GM12878 (cell line): ENCODE measurements at regions not wholly inside any gene's neighbourhood (a gene's known extent, or its start where the extent isn't known, plus 50 kb on each side); places are given as distances from the start of the nearest gene placed in this dataset.

Experiments
- BACH1 ChIP-seq: fragments of 450-650 bp; IDR thresholded peaks from 2 replicates; pipeline ENCODE4 v1.6.1; 2017; ENCODE audit warnings: mild to moderate bottlenecking, borderline replicate concordance
- CBFB ChIP-seq: IDR thresholded peaks from 2 replicates; pipeline ENCODE4 v1.6.1; 2016; ENCODE audit warnings: antibody characterized with exemption, low read depth
- CBX3 ChIP-seq: fragments of 200-600 bp; sonication (generic); IDR thresholded peaks from 2 replicates; pipeline ENCODE4 v1.6.1; 2016; ENCODE audit warnings: low read depth, borderline replicate concordance
- FOS ChIP-seq: IDR thresholded peaks from 3 replicates; pipeline ENCODE4 v1.6.1; 2011; ENCODE audit warnings: borderline replicate concordance; ENCODE audit not compliant: insufficient read length; ENCODE audit errors: extremely low read depth
- MYC ChIP-seq: IDR thresholded peaks from 2 replicates; pipeline ENCODE4 v1.6.1; 2011; ENCODE audit warnings: mild to moderate bottlenecking, low read length, moderate library complexity, inconsistent platforms; ENCODE audit not compliant: insufficient read depth, insufficient replicate concordance, insufficient read length, severe bottlenecking
- NFXL1 ChIP-seq: fragments of 450-650 bp; IDR thresholded peaks from 2 replicates; pipeline ENCODE4 v1.6.1; 2017; ENCODE audit warnings: antibody characterized with exemption, mild to moderate bottlenecking, borderline replicate concordance
- PML ChIP-seq: IDR thresholded peaks from 2 replicates; pipeline ENCODE4 v1.6.1; 2012; ENCODE audit warnings: low read length, inconsistent platforms
- PRDM15 ChIP-seq: fragments of 450-650 bp; formaldehyde crosslinking; IDR thresholded peaks from 2 replicates; pipeline ENCODE4 v1.4.0; 2020; ENCODE audit warnings: mild to moderate bottlenecking, moderate library complexity
- SIN3A ChIP-seq: IDR thresholded peaks from 2 replicates; pipeline ENCODE4 v1.6.1; 2012; ENCODE audit warnings: low read depth, low read length, improper control_type of control experiment
- SREBF1 ChIP-seq: IDR thresholded peaks from 2 replicates; pipeline ENCODE4 v1.6.1; 2012; ENCODE audit warnings: mild to moderate bottlenecking, low read length
- SUPT20H ChIP-seq: IDR thresholded peaks from 2 replicates; pipeline ENCODE4 v1.6.1; 2011; ENCODE audit warnings: low read depth, mild to moderate bottlenecking, low read length, moderate library complexity, borderline replicate concordance; ENCODE audit not compliant: control insufficient read depth
- USF2 ChIP-seq: IDR thresholded peaks from 2 replicates; pipeline ENCODE4 v1.6.1; 2011; ENCODE audit warnings: low read depth, low read length, improper control_type of control experiment, borderline replicate concordance
- ZNF274 ChIP-seq: IDR thresholded peaks from one replicate; pipeline ENCODE4 v1.8.0; 2011; ENCODE audit not compliant: insufficient read length, insufficient read depth

- no peak for TF ChIP-seq PRDM15
- TF ChIP-seq BACH1: no peak
- TF ChIP-seq CBFB: no peak
- TF ChIP-seq MYC: no peak
- TF ChIP-seq ZNF274: no peak
- no peak for TF ChIP-seq CBX3
- TF ChIP-seq SUPT20H: no peak
- TF ChIP-seq SIN3A: no peak
- no peak for TF ChIP-seq FOS
- no peak for TF ChIP-seq SREBF1
- TF ChIP-seq NFXL1: no peak
- no peak for TF ChIP-seq PML
- TF ChIP-seq USF2: no peak
- TF ChIP-seq, all 136 proteins: peak for 0
Observed at GRCh38 chr15:26232691-26233090, 369.6 kb upstream of the ATP10A start (continued).
